Activated B cell treated with CpG ODN at 0.5 μM for 24 hours (primary cell): ENCODE measurements at regions not wholly inside any gene's neighbourhood (a gene's known extent, or its start where the extent isn't known, plus 50 kb on each side); places are given as distances from the start of the nearest gene placed in this dataset.

ENCODE experiments used
- ATAC-seq: fragments of 200-7000 bp; cut with Tn5 transposase; one replicate; pipeline ENCODE4 v1.10.0; 2021; ENCODE audit warnings: low read depth, mild to moderate bottlenecking, moderate library complexity
- CTCF ChIA-PET: fragments of 350-600 bp; sonication (Branson Sonifier 250); formaldehyde crosslinking; loops from one replicate; lab custom pipeline; 2021; ENCODE audit warnings: antibody characterized with exemption; lab: Charles Lee
- POLR2A ChIA-PET: fragments of 350-600 bp; sonication (Branson Sonifier 250); formaldehyde crosslinking; loops from one replicate; lab custom pipeline; 2021; ENCODE audit warnings: antibody characterized with exemption; lab: Charles Lee
- DNase-seq: peaks from one replicate; pipeline ENCODE4 v3.0.0; 2022
- H3K27ac Mint-ChIP-seq: one replicate; pipeline ENCODE4 v1.8.0; 2020; ENCODE audit warnings: mixed read lengths
- H3K27me3 Mint-ChIP-seq: one replicate; pipeline ENCODE4 v1.8.0; 2021; ENCODE audit warnings: mixed read lengths
- H3K36me3 Mint-ChIP-seq: one replicate; pipeline ENCODE4 v1.8.0; 2021; ENCODE audit warnings: low read depth, mixed read lengths
- H3K4me1 Mint-ChIP-seq: one replicate; pipeline ENCODE4 v1.8.0; 2021; ENCODE audit warnings: mixed read lengths
- H3K4me3 Mint-ChIP-seq: one replicate; pipeline ENCODE4 v1.8.0; 2020; ENCODE audit warnings: mild to moderate bottlenecking, mixed read lengths
- H3K9me3 Mint-ChIP-seq: one replicate; pipeline ENCODE4 v1.8.0; 2020; ENCODE audit warnings: mixed read lengths
- CTCF ChIP-seq: fragments of 200-600 bp; IDR thresholded peaks from one replicate; pipeline ENCODE4 v1.8.0; 2022; ENCODE audit warnings: antibody characterized with exemption, mild to moderate bottlenecking
- intact Hi-C: fragments of 100-400 bp; cut with micrococcal nuclease; formaldehyde crosslinking; loops from one replicate; pipeline ENCODE4 v1.15.1; 2024

GRCh38 chr10:78649429-78649828 lies 419.3 kb upstream of the ZMIZ1 start:
- POLR2A ChIA-PET, result no interaction called here
- intact Hi-C loops, result no loop called here

GRCh38 chr10:78650122-78650521 lies 418.6 kb upstream of the ZMIZ1 start:
- POLR2A ChIA-PET, result no interaction called here
- no peaks in the 10 kb centered on the region for H3K9me3 Mint-ChIP-seq
- no peak for TF ChIP-seq CTCF
- CTCF ChIA-PET, result no interaction called here
- no peaks in the 10 kb centered on the region for H3K36me3 Mint-ChIP-seq
- ATAC-seq (no peak), DNase-seq (no peak)
- peaks cover 10% of the 10 kb centered on the region for H3K27me3 Mint-ChIP-seq
- no peak overlapping the region for H3K27ac Mint-ChIP-seq
- intact Hi-C loops, result no loop called here
- no peak overlapping the region for H3K4me3 Mint-ChIP-seq
- H3K4me1 Mint-ChIP-seq, result no peaks in the 10 kb centered on the region

More at GRCh38 chr10:78649429-78649828, 419.3 kb upstream of the ZMIZ1 start:
- no peak for TF ChIP-seq CTCF
- no peak overlapping the region for H3K27ac Mint-ChIP-seq
- no peak overlapping the region for H3K4me3 Mint-ChIP-seq
- no peak for DNase-seq
- peaks cover 10% of the 10 kb centered on the region for H3K27me3 Mint-ChIP-seq
- CTCF ChIA-PET, result interaction anchor here (0.6 to 0.8 kb wide), 2 partner anchors 8 to 545 kb away, joined by 3 read pairs; no protein-coding TSS in a partner anchor
- no peak for ATAC-seq
- H3K4me1 Mint-ChIP-seq, result no peaks in the 10 kb centered on the region
- peaks cover 6% of the 10 kb centered on the region for H3K9me3 Mint-ChIP-seq
- H3K36me3 Mint-ChIP-seq, result no peaks in the 10 kb centered on the region

GRCh38 chr10:78651287-78651686 lies 417.5 kb upstream of the ZMIZ1 start:
- no peak for TF ChIP-seq CTCF
- CTCF ChIA-PET, result no interaction called here
- no peaks in the 10 kb centered on the region for H3K4me1 Mint-ChIP-seq
- H3K36me3 Mint-ChIP-seq, result no peaks in the 10 kb centered on the region
- H3K27me3 Mint-ChIP-seq, result peaks cover 10% of the 10 kb centered on the region
- H3K9me3 Mint-ChIP-seq, result no peaks in the 10 kb centered on the region
- no peak overlapping the region for H3K4me3 Mint-ChIP-seq
- POLR2A ChIA-PET, result no interaction called here
- no peak overlapping the region for H3K27ac Mint-ChIP-seq
- ATAC-seq (no peak), DNase-seq (no peak)
- intact Hi-C loops, result no loop called here

GRCh38 chr10:78653555-78653954 lies 415.2 kb upstream of the ZMIZ1 start:
- H3K4me3 Mint-ChIP-seq, result no peak overlapping the region
- H3K36me3 Mint-ChIP-seq, result no peaks in the 10 kb centered on the region
- POLR2A ChIA-PET, result no interaction called here
- H3K9me3 Mint-ChIP-seq, result no peaks in the 10 kb centered on the region
- CTCF ChIA-PET, result interaction anchor here (1.0 kb wide), 1 partner anchor 9 kb away, joined by 4 read pairs; no protein-coding TSS in a partner anchor
- H3K4me1 Mint-ChIP-seq, result peaks cover 5% of the 10 kb centered on the region
- no peak for ATAC-seq
- no peak overlapping the region for H3K27ac Mint-ChIP-seq
- TF ChIP-seq CTCF, result no peak
- intact Hi-C loops, result no loop called here
- H3K27me3 Mint-ChIP-seq, result peaks cover 13% of the 10 kb centered on the region
- DNase-seq, result no peak

- H3K4me1 Mint-ChIP-seq, result peaks cover 11% of the 10 kb centered on the region
- ChIA-PET CTCF (no interaction called here), POLR2A (no interaction called here)
- intact Hi-C loops, result no loop called here
- no peaks in the 10 kb centered on the region for H3K9me3 Mint-ChIP-seq
- ATAC-seq (no peak), DNase-seq (no peak)
- no peak for TF ChIP-seq CTCF
- H3K4me3 Mint-ChIP-seq, result no peak overlapping the region
- H3K27me3 Mint-ChIP-seq, result peaks cover 13% of the 10 kb centered on the region
- H3K27ac Mint-ChIP-seq, result no peak overlapping the region
- H3K36me3 Mint-ChIP-seq, result no peaks in the 10 kb centered on the region
Observed at GRCh38 chr10:78654047-78654590, 414.6 kb upstream of the ZMIZ1 start.
